ENCODE measurements at regions not wholly inside any gene's neighbourhood (a gene's known extent, or its start where the extent isn't known, plus 50 kb on each side); places are given as distances from the start of the nearest gene placed in this dataset.
"Not testable (repeated sequence)": the region's sequence is repeated elsewhere in the genome, so short reads cannot be mapped to it uniquely, and the experiment has no call there.

GRCh38 chr12:84113666-84114065 is 798.9 kb downstream of the SLC6A15 start:
- no peak for TF ChIP-seq CTCF (IDR thresholded peaks at IDR 0.05; ENCODE audit: low read length, missing control alignments)
- DNase-seq (ENCODE audit: low read depth), result no peak
- H3K4me3 ChIP-seq (replicated peaks; ENCODE audit: low read depth, low read length), result no peak overlapping the region

- DNase-seq (ENCODE audit: low read depth); H3K4me3 ChIP-seq (replicated peaks; ENCODE audit: low read depth, low read length): not testable (repeated sequence)
Observed at GRCh38 chr12:84103886-84104285, 808.7 kb downstream of the SLC6A15 start.

- DNase-seq (ENCODE audit: low read depth); H3K4me3 ChIP-seq (replicated peaks; ENCODE audit: low read depth, low read length): not testable (repeated sequence)
Observed at GRCh38 chr12:84101963-84102362, 810.6 kb downstream of the SLC6A15 start.

- H3K4me3 ChIP-seq (replicated peaks; ENCODE audit: low read depth, low read length); DNase-seq (ENCODE audit: low read depth): not testable (repeated sequence)
Observed at GRCh38 chr12:84099591-84099990, 813.0 kb downstream of the SLC6A15 start.

GRCh38 chr12:84091651-84092050 is 820.9 kb downstream of the SLC6A15 start:
- no peak overlapping the region for H3K4me3 ChIP-seq (replicated peaks; ENCODE audit: low read depth, low read length)
- DNase-seq (ENCODE audit: low read depth), result no peak
- TF ChIP-seq CTCF (IDR thresholded peaks at IDR 0.05; ENCODE audit: low read length, missing control alignments), result no peak

GRCh38 chr12:84089356-84089755 is 823.2 kb downstream of the SLC6A15 start:
- no peak for TF ChIP-seq CTCF (IDR thresholded peaks at IDR 0.05; ENCODE audit: low read length, missing control alignments)
- no peak overlapping the region for H3K4me3 ChIP-seq (replicated peaks; ENCODE audit: low read depth, low read length)
- no peak for DNase-seq (ENCODE audit: low read depth)

GRCh38 chr12:84085046-84085445 is 827.6 kb downstream of the SLC6A15 start:
- no peak overlapping the region for H3K4me3 ChIP-seq (replicated peaks; ENCODE audit: low read depth, low read length)
- no peak for TF ChIP-seq CTCF (IDR thresholded peaks at IDR 0.05; ENCODE audit: low read length, missing control alignments)
- no peak for DNase-seq (ENCODE audit: low read depth)

GRCh38 chr12:84079626-84080025 is 833.0 kb downstream of the SLC6A15 start:
- DNase-seq (ENCODE audit: low read depth), result no peak
- no peak for TF ChIP-seq CTCF (IDR thresholded peaks at IDR 0.05; ENCODE audit: low read length, missing control alignments)
- H3K4me3 ChIP-seq (replicated peaks; ENCODE audit: low read depth, low read length), result no peak overlapping the region

GRCh38 chr12:84077679-84078078 is 834.9 kb downstream of the SLC6A15 start:
- no peak for DNase-seq (ENCODE audit: low read depth)
- TF ChIP-seq CTCF (IDR thresholded peaks at IDR 0.05; ENCODE audit: low read length, missing control alignments), result no peak
- H3K4me3 ChIP-seq (replicated peaks; ENCODE audit: low read depth, low read length), result no peak overlapping the region
